CD14-positive monocyte (primary cell): ENCODE measurements at regions not wholly inside any gene's neighbourhood (a gene's known extent, or its start where the extent isn't known, plus 50 kb on each side); places are given as distances from the start of the nearest gene placed in this dataset.

Experiments
- DNase-seq, 3 donors: peaks; one replicate each; pipeline ENCODE4 v3.0.0-alpha.2; 2011 to 2022
- H2AFZ ChIP-seq: 2 replicates; pipeline ENCODE4 v1.6.0; 2012; ENCODE audit warnings: mild to moderate bottlenecking, low read depth, low read length, inconsistent platforms; ENCODE audit not compliant: insufficient read depth, poor library complexity, severe bottlenecking
- H3K27ac ChIP-seq, 2 donors: 1 replicate in 1 of 2; 2 replicates in 1 of 2; pipeline ENCODE4 v1.5.1; 2012 to 2013; ENCODE audit warnings: low read length in 2 of 2, control low read depth in 1 of 2, inconsistent platforms in 1 of 2, low read depth in 1 of 2, mild to moderate bottlenecking in 1 of 2
- H3K27me3 ChIP-seq, 2 donors: one replicate each; pipeline versions ENCODE4 v1.6.0 to v1.6.1; 2011 to 2013; ENCODE audit warnings: low read length in 2 of 2; ENCODE audit not compliant: control insufficient read depth in 2 of 2, insufficient read depth in 2 of 2
- H3K36me3 ChIP-seq, 2 donors: replicated peaks in 1 of 2; 1 replicate in 1 of 2; 2 replicates in 1 of 2; pipeline versions ENCODE4 v1.5.1 to v1.6.1; 2012 to 2013; ENCODE audit warnings: low read length in 2 of 2, control low read depth in 1 of 2, inconsistent platforms in 1 of 2, mild to moderate bottlenecking in 1 of 2; ENCODE audit not compliant: insufficient read depth in 2 of 2, control insufficient read depth in 1 of 2
- H3K4me1 ChIP-seq, 2 donors: 1 replicate in 1 of 2; 2 replicates in 1 of 2; pipeline versions ENCODE4 v1.5.1 to v1.6.1; 2012 to 2013; ENCODE audit warnings: low read length in 2 of 2, control low read depth in 1 of 2, inconsistent platforms in 1 of 2, mild to moderate bottlenecking in 1 of 2, moderate library complexity in 1 of 2; ENCODE audit not compliant: insufficient read depth in 2 of 2, control insufficient read depth in 1 of 2
- H3K4me2 ChIP-seq: replicated peaks from 2 replicates; pipeline ENCODE3; 2012; ENCODE audit warnings: low read length, moderate library complexity, mild to moderate bottlenecking; ENCODE audit not compliant: poor library complexity, severe bottlenecking; ENCODE audit errors: extremely low read depth
- H3K4me3 ChIP-seq, 3 experiments: fragments of 200-600 bp in 1 of 3; sonication (generic) in 1 of 3; replicated peaks in 1 of 3; 1 replicate in 2 of 3; 2 replicates in 1 of 3; pipeline ENCODE4 v1.5.1; 2011 to 2013; ENCODE audit warnings: low read length in 3 of 3, mild to moderate bottlenecking in 3 of 3, control low read depth in 2 of 3, low read depth in 2 of 3, inconsistent platforms in 1 of 3, moderate library complexity in 1 of 3
- H3K79me2 ChIP-seq: 2 replicates; pipeline ENCODE4 v1.6.0; 2012; ENCODE audit warnings: mild to moderate bottlenecking, control low read depth, inconsistent platforms, low read length, moderate library complexity; ENCODE audit not compliant: insufficient read depth
- H3K9ac ChIP-seq: 2 replicates; pipeline ENCODE4 v1.6.0; 2017; ENCODE audit warnings: low read length, mild to moderate bottlenecking; ENCODE audit not compliant: insufficient read depth, poor library complexity, severe bottlenecking
- H3K9me3 ChIP-seq, 2 donors: replicated peaks in 1 of 2; 1 replicate in 1 of 2; 2 replicates in 1 of 2; pipeline versions ENCODE4 v1.5.1 to v1.6.1; 2012 to 2013; ENCODE audit warnings: low read length in 2 of 2, control low read depth in 1 of 2; ENCODE audit not compliant: control insufficient read depth in 1 of 2, insufficient read depth in 1 of 2
- H4K20me1 ChIP-seq: 2 replicates; pipeline ENCODE4 v1.6.0; 2012; ENCODE audit warnings: mild to moderate bottlenecking, low read length, control low read depth, moderate library complexity; ENCODE audit not compliant: insufficient read depth
- H3K27ac Mint-ChIP-seq, 7 donors: one replicate each; pipeline ENCODE4 v1.8.0; 2020; ENCODE audit warnings: mild to moderate bottlenecking in 7 of 7, mixed read lengths in 7 of 7, moderate library complexity in 6 of 7, inconsistent platforms in 2 of 7
- H3K27me3 Mint-ChIP-seq, 3 donors: one replicate each; pipeline ENCODE4 v1.8.0; 2021 to 2022; ENCODE audit warnings: low read depth in 3 of 3, mild to moderate bottlenecking in 3 of 3, mixed read lengths in 3 of 3, moderate library complexity in 3 of 3, inconsistent platforms in 1 of 3
- H3K36me3 Mint-ChIP-seq, 2 donors: one replicate each; pipeline ENCODE4 v1.8.0; 2020; ENCODE audit warnings: mixed read lengths in 2 of 2, inconsistent platforms in 1 of 2, mild to moderate bottlenecking in 1 of 2
- H3K4me1 Mint-ChIP-seq: one replicate; pipeline ENCODE4 v1.8.0; 2020; ENCODE audit warnings: mild to moderate bottlenecking, mixed read lengths
- H3K4me3 Mint-ChIP-seq, 2 donors: one replicate each; pipeline ENCODE4 v1.8.0; 2020; ENCODE audit warnings: mild to moderate bottlenecking in 2 of 2, mixed read lengths in 2 of 2, moderate library complexity in 1 of 2
- H3K9me3 Mint-ChIP-seq, 7 donors: one replicate each; pipeline ENCODE4 v1.8.0; 2020 to 2022; ENCODE audit warnings: mixed read lengths in 7 of 7, mild to moderate bottlenecking in 6 of 7, moderate library complexity in 6 of 7, inconsistent platforms in 2 of 7
- WGBS: methylation state at CpG from one replicate; pipeline ENCODE4 v1.1.5; 2013; ENCODE audit warnings: missing lambda C conversion rate; ENCODE audit not compliant: insufficient coverage; 5-methylcytosine and 5-hydroxymethylcytosine counted together
- intact Hi-C, 2 donors: fragments of 100-400 bp; cut with micrococcal nuclease; formaldehyde crosslinking; loops; one replicate each; pipeline versions ENCODE4 v1.15.0 to v1.15.1; 2023
- TF ChIP-seq, protein P1 (sequence below): fragments of 200-600 bp; IDR thresholded peaks from one replicate; pipeline ENCODE4 v1.8.0; 2022; ENCODE audit warnings: antibody characterized with exemption, mild to moderate bottlenecking

DNA sequence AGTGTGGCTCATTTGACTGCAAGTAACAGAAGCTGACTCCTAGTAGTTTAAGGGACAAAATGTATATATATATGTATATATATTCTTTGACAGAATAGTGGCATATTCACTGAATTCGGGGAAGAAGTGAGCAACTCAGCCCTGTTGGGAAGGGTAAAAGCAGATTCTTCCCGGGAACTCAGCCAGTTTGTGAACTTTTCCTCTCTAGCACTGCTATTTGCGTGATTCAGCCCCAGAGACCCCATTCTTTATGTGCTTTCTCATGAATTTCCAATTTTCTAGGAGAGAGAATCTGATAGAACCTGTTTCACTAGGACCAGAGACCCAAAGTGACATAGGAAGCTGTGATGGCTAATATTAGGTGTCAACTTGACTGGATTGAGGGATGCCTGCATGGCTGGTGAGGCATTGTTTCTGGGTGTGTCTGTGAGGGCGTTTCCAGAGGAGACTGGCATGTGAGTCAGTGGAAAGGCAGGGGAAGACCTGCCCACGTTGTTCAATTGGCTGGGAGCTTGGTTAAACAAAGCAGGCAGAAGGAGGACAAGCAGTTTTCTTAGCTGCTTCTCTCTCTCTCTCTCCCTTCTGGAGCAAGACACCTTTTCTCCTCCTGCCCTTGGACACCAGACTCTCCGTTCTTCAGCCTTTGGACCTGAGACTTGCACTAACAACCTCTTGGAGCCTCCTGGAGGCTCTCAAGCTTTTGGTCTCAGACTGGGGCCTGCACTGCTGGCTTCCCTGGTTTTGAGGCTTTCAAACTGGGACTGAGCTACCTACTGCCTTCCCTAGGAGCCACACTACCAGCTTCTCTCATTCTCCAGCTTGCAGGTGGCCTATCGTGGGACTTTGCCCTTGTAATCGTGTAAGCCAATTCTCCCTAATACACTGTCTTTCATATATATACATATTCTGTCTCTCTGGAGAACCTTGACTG, 93.4 kb upstream of the KCNK1 start:
- H3K9ac ChIP-seq, result no peak overlapping the region
- intact Hi-C loops, result no loop called here
- TF ChIP-seq, protein P1, sequence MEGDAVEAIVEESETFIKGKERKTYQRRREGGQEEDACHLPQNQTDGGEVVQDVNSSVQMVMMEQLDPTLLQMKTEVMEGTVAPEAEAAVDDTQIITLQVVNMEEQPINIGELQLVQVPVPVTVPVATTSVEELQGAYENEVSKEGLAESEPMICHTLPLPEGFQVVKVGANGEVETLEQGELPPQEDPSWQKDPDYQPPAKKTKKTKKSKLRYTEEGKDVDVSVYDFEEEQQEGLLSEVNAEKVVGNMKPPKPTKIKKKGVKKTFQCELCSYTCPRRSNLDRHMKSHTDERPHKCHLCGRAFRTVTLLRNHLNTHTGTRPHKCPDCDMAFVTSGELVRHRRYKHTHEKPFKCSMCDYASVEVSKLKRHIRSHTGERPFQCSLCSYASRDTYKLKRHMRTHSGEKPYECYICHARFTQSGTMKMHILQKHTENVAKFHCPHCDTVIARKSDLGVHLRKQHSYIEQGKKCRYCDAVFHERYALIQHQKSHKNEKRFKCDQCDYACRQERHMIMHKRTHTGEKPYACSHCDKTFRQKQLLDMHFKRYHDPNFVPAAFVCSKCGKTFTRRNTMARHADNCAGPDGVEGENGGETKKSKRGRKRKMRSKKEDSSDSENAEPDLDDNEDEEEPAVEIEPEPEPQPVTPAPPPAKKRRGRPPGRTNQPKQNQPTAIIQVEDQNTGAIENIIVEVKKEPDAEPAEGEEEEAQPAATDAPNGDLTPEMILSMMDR, result no peak
- H4K20me1 ChIP-seq, result no peaks in the 10 kb centered on the region
- Mint-ChIP-seq H3K27ac (peak overlapping the region in 1 of 7 donors; percentile 2), H3K9me3 (peaks cover 6 to 16% (median 14%) of the 10 kb centered on the region in 7 donors), H3K27me3 (peaks cover 0 to 2% (median 0%) of the 10 kb centered on the region in 3 donors), H3K36me3 (no peaks in the 10 kb centered on the region), H3K4me3 (no peak overlapping the region), H3K4me1 (no peaks in the 10 kb centered on the region)
- H3K36me3 ChIP-seq, result no peaks in the 10 kb centered on the region
- H3K9me3 ChIP-seq, result peaks cover 0 to 19% of the 10 kb centered on the region in 2 donors
- H2AFZ ChIP-seq, result no peak overlapping the region
- no peak overlapping the region for H3K4me3 ChIP-seq
- WGBS, result 60% methylated on average over 2 of the region's 8 CpGs
- H3K27ac ChIP-seq, result no peak overlapping the region
- no peak overlapping the region for H3K4me2 ChIP-seq
- no peaks in the 10 kb centered on the region for H3K4me1 ChIP-seq
- no peaks in the 10 kb centered on the region for H3K27me3 ChIP-seq
- no peak for DNase-seq
- H3K79me2 ChIP-seq, result no peaks in the 10 kb centered on the region

DNA sequence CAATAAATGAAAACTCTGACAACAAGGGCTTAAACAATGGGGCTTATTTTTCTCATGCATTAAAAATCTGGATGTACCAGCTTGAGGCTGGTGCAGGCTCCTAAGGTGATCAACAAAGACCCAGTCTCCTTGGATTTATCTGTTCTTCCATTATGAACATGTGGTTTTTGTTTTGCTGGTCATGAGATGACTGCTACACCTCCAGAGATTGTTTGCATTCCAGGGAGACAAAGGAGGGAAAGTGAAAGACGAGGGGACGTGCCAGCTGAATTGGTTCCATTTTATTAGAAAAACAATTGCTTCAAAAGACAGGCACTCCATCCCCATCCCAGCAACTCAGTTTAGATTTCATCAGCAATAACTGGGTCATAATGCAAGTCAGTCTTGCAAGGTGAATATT, 90.9 kb upstream of the KCNK1 start:
- H3K4me3 ChIP-seq, result no peak overlapping the region
- H4K20me1 ChIP-seq, result no peaks in the 10 kb centered on the region
- H3K9me3 ChIP-seq, result peaks cover 0 to 6% of the 10 kb centered on the region in 2 donors
- Mint-ChIP-seq H3K27ac (no peak overlapping the region), H3K4me1 (no peaks in the 10 kb centered on the region), H3K9me3 (peaks cover 0 to 9% (median 6%) of the 10 kb centered on the region in 7 donors), H3K4me3 (no peak overlapping the region), H3K27me3 (peaks cover 0 to 2% (median 0%) of the 10 kb centered on the region in 3 donors), H3K36me3 (no peaks in the 10 kb centered on the region)
- no peaks in the 10 kb centered on the region for H3K4me1 ChIP-seq
- H3K4me2 ChIP-seq, result no peak overlapping the region
- H2AFZ ChIP-seq, result no peak overlapping the region
- H3K27me3 ChIP-seq, result peaks cover 0 to 2% of the 10 kb centered on the region in 2 donors
- H3K9ac ChIP-seq, result no peak overlapping the region
- intact Hi-C loops, result no loop called here
- no peak for DNase-seq
- H3K36me3 ChIP-seq, result no peaks in the 10 kb centered on the region
- H3K27ac ChIP-seq, result no peak overlapping the region
- no peaks in the 10 kb centered on the region for H3K79me2 ChIP-seq
- TF ChIP-seq, protein P1, result no peak
- no CpG with 5 or more reads among the region's 2 CpGs for WGBS
